ENCODE measurements at regions not wholly inside any gene's neighbourhood (a gene's known extent, or its start where the extent isn't known, plus 50 kb on each side); places are given as distances from the start of the nearest gene placed in this dataset.

GRCh38 chr7:42580061-42580460 is 331.8 kb downstream of the C7orf25 start:
- H3K36me3 ChIP-seq, result no peaks in the 10 kb centered on the region
- 93 to 95% methylated on average over 2 of the region's 2 CpGs for WGBS, 2 donors (ENCODE audit: low coverage in 1 of 2)
- no peaks in the 10 kb centered on the region for H3K27me3 ChIP-seq
- no peak overlapping the region for H3K4me3 ChIP-seq
- H3K4me1 ChIP-seq, result peaks cover 2 to 18% (median 5%) of the 10 kb centered on the region in 3 donors
- peaks cover 0 to 11% (median 0%) of the 10 kb centered on the region in 3 donors for H3K9me3 ChIP-seq
- ATAC-seq, result no peak
- TF ChIP-seq POLR2A (IDR thresholded peaks at IDR 0.05) (no peak), EP300 (IDR thresholded peaks at IDR 0.05) (no peak), POLR2AphosphoS5 (IDR thresholded peaks at IDR 0.05) (no peak)
- TF ChIP-seq, protein P1, sequence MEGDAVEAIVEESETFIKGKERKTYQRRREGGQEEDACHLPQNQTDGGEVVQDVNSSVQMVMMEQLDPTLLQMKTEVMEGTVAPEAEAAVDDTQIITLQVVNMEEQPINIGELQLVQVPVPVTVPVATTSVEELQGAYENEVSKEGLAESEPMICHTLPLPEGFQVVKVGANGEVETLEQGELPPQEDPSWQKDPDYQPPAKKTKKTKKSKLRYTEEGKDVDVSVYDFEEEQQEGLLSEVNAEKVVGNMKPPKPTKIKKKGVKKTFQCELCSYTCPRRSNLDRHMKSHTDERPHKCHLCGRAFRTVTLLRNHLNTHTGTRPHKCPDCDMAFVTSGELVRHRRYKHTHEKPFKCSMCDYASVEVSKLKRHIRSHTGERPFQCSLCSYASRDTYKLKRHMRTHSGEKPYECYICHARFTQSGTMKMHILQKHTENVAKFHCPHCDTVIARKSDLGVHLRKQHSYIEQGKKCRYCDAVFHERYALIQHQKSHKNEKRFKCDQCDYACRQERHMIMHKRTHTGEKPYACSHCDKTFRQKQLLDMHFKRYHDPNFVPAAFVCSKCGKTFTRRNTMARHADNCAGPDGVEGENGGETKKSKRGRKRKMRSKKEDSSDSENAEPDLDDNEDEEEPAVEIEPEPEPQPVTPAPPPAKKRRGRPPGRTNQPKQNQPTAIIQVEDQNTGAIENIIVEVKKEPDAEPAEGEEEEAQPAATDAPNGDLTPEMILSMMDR (IDR thresholded peaks at IDR 0.05), result no peak
- no peak overlapping the region for H3K27ac ChIP-seq

GRCh38 chr7:42575171-42575570 is 336.7 kb downstream of the C7orf25 start:
- peak overlapping the region in 2 of 4 donors; percentile 33 to 45 for H3K27ac ChIP-seq
- peaks cover 20 to 55% (median 20%) of the 10 kb centered on the region in 3 donors for H3K4me1 ChIP-seq

GRCh38 chr7:42574685-42575084 is 337.2 kb downstream of the C7orf25 start:
- peak overlapping the region in 3 of 4 donors; percentile 33 to 45 (median 37) for H3K27ac ChIP-seq
- no peak for TF ChIP-seq POLR2A (IDR thresholded peaks at IDR 0.05)
- TF ChIP-seq EP300 (IDR thresholded peaks at IDR 0.05), result no peak
- no peak for TF ChIP-seq POLR2AphosphoS5 (IDR thresholded peaks at IDR 0.05)
- TF ChIP-seq, protein P1 (IDR thresholded peaks at IDR 0.05), result peak in 2 of 4 experiments; percentile 13 to 34
- no peaks in the 10 kb centered on the region for H3K36me3 ChIP-seq
- ATAC-seq, result no peak
- peaks cover 0 to 10% (median 0%) of the 10 kb centered on the region in 3 donors for H3K9me3 ChIP-seq
- no peak overlapping the region for H3K4me3 ChIP-seq
- 71 to 76% methylated on average over 3 of the region's 3 CpGs for WGBS, 2 donors (ENCODE audit: low coverage in 1 of 2)
- no peaks in the 10 kb centered on the region for H3K27me3 ChIP-seq
- peaks cover 20 to 55% (median 20%) of the 10 kb centered on the region in 3 donors for H3K4me1 ChIP-seq

More at GRCh38 chr7:42575171-42575570, 336.7 kb downstream of the C7orf25 start:
- ATAC-seq, result no peak
- no peaks in the 10 kb centered on the region for H3K27me3 ChIP-seq
- H3K4me3 ChIP-seq, result no peak overlapping the region
- WGBS, 2 donors (ENCODE audit: low coverage in 1 of 2), result 0 to 5% methylated on average over 2 of the region's 2 CpGs
- no peaks in the 10 kb centered on the region for H3K36me3 ChIP-seq
- peaks cover 0 to 11% (median 0%) of the 10 kb centered on the region in 3 donors for H3K9me3 ChIP-seq
- no peak for TF ChIP-seq POLR2A (IDR thresholded peaks at IDR 0.05)
- no peak for TF ChIP-seq EP300 (IDR thresholded peaks at IDR 0.05)
- TF ChIP-seq POLR2AphosphoS5 (IDR thresholded peaks at IDR 0.05), result no peak
- TF ChIP-seq, protein P1 (IDR thresholded peaks at IDR 0.05), result no peak

DNA sequence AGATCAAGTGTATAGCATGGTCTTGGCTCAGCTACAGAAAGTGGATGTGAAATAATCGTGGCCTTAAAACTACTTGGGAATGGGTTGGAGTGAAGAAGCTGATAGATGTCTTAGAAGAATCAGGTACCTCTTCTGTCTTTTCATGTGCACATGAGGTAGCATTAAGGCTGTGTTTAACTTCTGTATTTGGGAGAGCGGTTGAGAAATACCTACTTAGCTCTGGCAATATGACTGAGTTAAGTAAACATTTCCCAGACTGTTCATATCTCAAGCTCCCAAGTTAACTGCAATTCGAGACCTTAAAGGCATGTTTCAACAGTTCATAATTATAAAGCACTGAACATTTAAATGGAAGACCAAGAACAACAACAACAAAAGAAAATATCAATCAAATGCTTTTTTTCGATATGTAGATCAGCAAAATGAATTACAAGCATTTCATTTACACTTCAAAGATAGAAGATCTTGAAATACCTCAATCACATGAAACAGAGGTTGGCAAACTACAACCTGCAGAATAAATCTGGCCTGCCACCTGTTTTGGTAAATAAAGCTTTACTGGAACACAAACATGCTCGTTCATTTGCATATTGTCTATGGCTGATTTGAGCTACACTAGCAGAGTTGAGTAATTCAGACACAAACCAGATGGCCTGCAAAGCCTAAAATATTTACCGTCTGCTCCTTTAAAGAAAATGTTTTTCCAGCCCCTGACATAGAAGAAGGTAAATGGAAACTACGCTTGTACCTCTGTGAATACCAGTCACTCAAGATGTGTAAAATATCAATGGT is 337.1 kb upstream of the GLI3 start:
- ATAC-seq, result peak; percentile 72

More for the DNA sequence above, 337.1 kb upstream of the GLI3 start:
- 20% methylated on average over 7 of the region's 7 CpGs for WGBS, 2 donors (ENCODE audit: low coverage in 1 of 2)
- Histone ChIP-seq H3K4me3 (no peak overlapping the region), H3K4me1 (peaks cover 20 to 55% (median 20%) of the 10 kb centered on the region in 3 donors), H3K36me3 (no peaks in the 10 kb centered on the region), H3K9me3 (peaks cover 0 to 4% (median 0%) of the 10 kb centered on the region in 3 donors), H3K27me3 (no peaks in the 10 kb centered on the region), H3K27ac (peak overlapping the region in 3 of 4 donors; percentile 33 to 45 (median 37))
- TF ChIP-seq EP300 (IDR thresholded peaks at IDR 0.05) (no peak), POLR2A (IDR thresholded peaks at IDR 0.05) (no peak), POLR2AphosphoS5 (IDR thresholded peaks at IDR 0.05) (peak; percentile 59)
- TF ChIP-seq, protein P1 (IDR thresholded peaks at IDR 0.05), result no peak

All from gastroesophageal sphincter (tissue), 4 donors.